Endothelial cell of umbilical vein (primary cell): ENCODE measurements at regions not wholly inside any gene's neighbourhood (a gene's known extent, or its start where the extent isn't known, plus 50 kb on each side); places are given as distances from the start of the nearest gene placed in this dataset.

Experiments
- FOS ChIP-seq: IDR thresholded peaks from 2 replicates; pipeline ENCODE4 v1.6.1; 2011; ENCODE audit warnings: mild to moderate bottlenecking, low read length, moderate library complexity, borderline replicate concordance; ENCODE audit not compliant: insufficient read depth
- MYC ChIP-seq: IDR thresholded peaks from one replicate; pipeline ENCODE4 v1.6.1; 2011; ENCODE audit warnings: mild to moderate bottlenecking, low read depth, low read length
- POLR2A ChIP-seq: IDR thresholded peaks from 2 replicates; pipeline ENCODE4 v1.6.1; 2012; ENCODE audit warnings: low read depth, mild to moderate bottlenecking, control low read depth, low read length
- POLR2AphosphoS5 ChIP-seq: IDR thresholded peaks from 2 replicates; pipeline ENCODE4 v1.6.1; 2012; ENCODE audit warnings: low read depth, mild to moderate bottlenecking, control low read depth, low read length, moderate library complexity; ENCODE audit not compliant: insufficient read depth
- TF ChIP-seq, protein P1 (sequence below), 2 donors: IDR thresholded peaks; 1 replicate in 1 of 2; 2 replicates in 1 of 2; pipeline ENCODE4 v1.5.1; 2011; ENCODE audit warnings: low read length in 2 of 2, mild to moderate bottlenecking in 2 of 2, moderate library complexity in 2 of 2, control low read depth in 1 of 2, inconsistent platforms in 1 of 2, low read depth in 1 of 2; ENCODE audit not compliant: insufficient read depth in 1 of 2; ENCODE audit errors: extremely low read depth in 1 of 2
- TF ChIP-seq, protein P2 (sequence below): IDR thresholded peaks from 2 replicates; pipeline ENCODE4 v1.6.1; 2011; ENCODE audit not compliant: insufficient read depth, insufficient read length

- TF ChIP-seq POLR2A (no peak), POLR2AphosphoS5 (no peak), MYC (no peak), FOS (no peak)
- TF ChIP-seq, protein P1, sequence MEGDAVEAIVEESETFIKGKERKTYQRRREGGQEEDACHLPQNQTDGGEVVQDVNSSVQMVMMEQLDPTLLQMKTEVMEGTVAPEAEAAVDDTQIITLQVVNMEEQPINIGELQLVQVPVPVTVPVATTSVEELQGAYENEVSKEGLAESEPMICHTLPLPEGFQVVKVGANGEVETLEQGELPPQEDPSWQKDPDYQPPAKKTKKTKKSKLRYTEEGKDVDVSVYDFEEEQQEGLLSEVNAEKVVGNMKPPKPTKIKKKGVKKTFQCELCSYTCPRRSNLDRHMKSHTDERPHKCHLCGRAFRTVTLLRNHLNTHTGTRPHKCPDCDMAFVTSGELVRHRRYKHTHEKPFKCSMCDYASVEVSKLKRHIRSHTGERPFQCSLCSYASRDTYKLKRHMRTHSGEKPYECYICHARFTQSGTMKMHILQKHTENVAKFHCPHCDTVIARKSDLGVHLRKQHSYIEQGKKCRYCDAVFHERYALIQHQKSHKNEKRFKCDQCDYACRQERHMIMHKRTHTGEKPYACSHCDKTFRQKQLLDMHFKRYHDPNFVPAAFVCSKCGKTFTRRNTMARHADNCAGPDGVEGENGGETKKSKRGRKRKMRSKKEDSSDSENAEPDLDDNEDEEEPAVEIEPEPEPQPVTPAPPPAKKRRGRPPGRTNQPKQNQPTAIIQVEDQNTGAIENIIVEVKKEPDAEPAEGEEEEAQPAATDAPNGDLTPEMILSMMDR (IDR thresholded peaks at IDR 0.05; ENCODE audit: extremely low read depth in 1 of 2, insufficient read depth in 1 of 2, low read depth in 1 of 2, low read length in 2 of 2): no peak
- TF ChIP-seq, protein P2, sequence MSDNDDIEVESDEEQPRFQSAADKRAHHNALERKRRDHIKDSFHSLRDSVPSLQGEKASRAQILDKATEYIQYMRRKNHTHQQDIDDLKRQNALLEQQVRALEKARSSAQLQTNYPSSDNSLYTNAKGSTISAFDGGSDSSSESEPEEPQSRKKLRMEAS: no peak
Measured at GRCh38 chr1:209341673-209342420, 241.7 kb upstream of the CAMK1G start.
